WTC11 (cell line): ENCODE measurements at regions not wholly inside any gene's neighbourhood (a gene's known extent, or its start where the extent isn't known, plus 50 kb on each side); places are given as distances from the start of the nearest gene placed in this dataset.

Experiments used
- ATAC-seq: fragments of 200-7000 bp; cut with Tn5 transposase; 2 replicates; pipeline ENCODE4 v1.10.0; 2021; ENCODE audit warnings: mild to moderate bottlenecking, moderate library complexity
- CTCF ChIA-PET: fragments of 300-600 bp; sonication (Branson Sonifier 250); formaldehyde crosslinking; loops from one replicate; lab custom pipeline; 2021; ENCODE audit warnings: antibody characterized with exemption; lab: Charles Lee
- POLR2A ChIA-PET: fragments of 350-600 bp; sonication (Branson Sonifier 250); formaldehyde crosslinking; loops from one replicate; lab custom pipeline; 2021; ENCODE audit warnings: antibody characterized with exemption; lab: Charles Lee
- DNase-seq: peaks from one replicate; pipeline ENCODE4 v3.0.0; 2021; ENCODE audit warnings: low spot score
- H3K27ac Mint-ChIP-seq: 2 replicates; pipeline ENCODE4 v1.8.0; 2021; ENCODE audit warnings: mixed read lengths
- H3K27me3 Mint-ChIP-seq: 2 replicates; pipeline ENCODE4 v1.8.0; 2021; ENCODE audit warnings: low read depth, mild to moderate bottlenecking, moderate library complexity, mixed read lengths
- H3K36me3 Mint-ChIP-seq: 2 replicates; pipeline ENCODE4 v1.8.0; 2021; ENCODE audit warnings: mixed read lengths
- H3K4me1 Mint-ChIP-seq: 2 replicates; pipeline ENCODE4 v1.8.0; 2022; ENCODE audit warnings: mixed read lengths
- H3K4me3 Mint-ChIP-seq: 2 replicates; pipeline ENCODE4 v1.8.0; 2021; ENCODE audit warnings: mild to moderate bottlenecking, moderate library complexity, mixed read lengths
- H3K9me3 Mint-ChIP-seq: 2 replicates; pipeline ENCODE4 v1.8.0; 2021; ENCODE audit warnings: mixed read lengths
- AR ChIP-seq: fragments of 250-450 bp; sonication (Bioruptor Pico); IDR thresholded peaks from 2 replicates; pipeline ENCODE4 v1.9.0; 2021; ENCODE audit warnings: mild to moderate bottlenecking
- ATF6 ChIP-seq: sonication (generic); formaldehyde crosslinking; IDR thresholded peaks from 2 replicates; pipeline ENCODE4 v1.8.1; 2023; ENCODE audit warnings: mild to moderate bottlenecking, missing genetic modification reagents
- ELF4 ChIP-seq: sonication (generic); formaldehyde crosslinking; IDR thresholded peaks from 2 replicates; pipeline ENCODE4 v1.8.1; 2022; ENCODE audit warnings: low read depth, mild to moderate bottlenecking, moderate library complexity, missing genetic modification reagents
- ESRRA ChIP-seq: sonication (generic); formaldehyde crosslinking; IDR thresholded peaks from 2 replicates; pipeline ENCODE4 v1.8.1; 2022; ENCODE audit warnings: mild to moderate bottlenecking, missing genetic modification reagents, borderline replicate concordance
- FOXK1 ChIP-seq: sonication (generic); formaldehyde crosslinking; IDR thresholded peaks from 2 replicates; pipeline ENCODE4 v1.8.0; 2022; ENCODE audit warnings: mild to moderate bottlenecking, moderate library complexity, missing genetic modification reagents
- JUN ChIP-seq: sonication (generic); formaldehyde crosslinking; IDR thresholded peaks from 2 replicates; pipeline ENCODE4 v1.8.0; 2023; ENCODE audit warnings: mild to moderate bottlenecking, missing genetic modification reagents
- MLX ChIP-seq: sonication (generic); formaldehyde crosslinking; IDR thresholded peaks from 2 replicates; pipeline ENCODE4 v1.8.1; 2023; ENCODE audit warnings: mild to moderate bottlenecking, missing genetic modification reagents, moderate library complexity
- MYBL2 ChIP-seq: sonication (generic); formaldehyde crosslinking; IDR thresholded peaks from 2 replicates; pipeline ENCODE4 v1.8.1; 2023; ENCODE audit warnings: mild to moderate bottlenecking, moderate library complexity, missing genetic modification reagents
- NFYB ChIP-seq: sonication (generic); formaldehyde crosslinking; conservative IDR thresholded peaks from 2 replicates; pipeline ENCODE4 v1.8.0; 2022; ENCODE audit warnings: low read depth, missing genetic modification reagents
- NR3C1 ChIP-seq: sonication (generic); formaldehyde crosslinking; conservative IDR thresholded peaks from 2 replicates; pipeline ENCODE4 v1.8.1; 2023; ENCODE audit warnings: low read depth, mild to moderate bottlenecking, missing genetic modification reagents
- RELA ChIP-seq: sonication (generic); formaldehyde crosslinking; IDR thresholded peaks from 2 replicates; pipeline ENCODE4 v1.8.1; 2022; ENCODE audit warnings: missing genetic modification reagents, mild to moderate bottlenecking, borderline replicate concordance
- TEAD1 ChIP-seq: sonication (generic); formaldehyde crosslinking; IDR thresholded peaks from 2 replicates; pipeline ENCODE4 v1.8.0; 2022; ENCODE audit warnings: mild to moderate bottlenecking, missing genetic modification reagents
- ZMAT4 ChIP-seq: fragments of 250-450 bp; sonication (Bioruptor Pico); IDR thresholded peaks from 2 replicates; pipeline ENCODE4 v1.9.0; 2021; ENCODE audit warnings: mild to moderate bottlenecking
- ZNF281 ChIP-seq: sonication (generic); formaldehyde crosslinking; IDR thresholded peaks from 2 replicates; pipeline ENCODE4 v1.8.0; 2023; ENCODE audit warnings: mild to moderate bottlenecking, missing genetic modification reagents

- CTCF ChIA-PET = no interaction called here
- POLR2A ChIA-PET = no interaction called here
- Mint-ChIP-seq H3K4me1 (peaks cover 9% of the 10 kb centered on the region), H3K27ac (no peak overlapping the region), H3K36me3 (no peaks in the 10 kb centered on the region), H3K27me3 (no peaks in the 10 kb centered on the region), H3K9me3 (peaks cover 15% of the 10 kb centered on the region), H3K4me3 (no peak overlapping the region)
- TF ChIP-seq MLX (CRISPR knock-in tag) (no peak), NFYB (no peak), ZNF281 (CRISPR knock-in tag) (no peak)
- ATAC-seq (no peak), DNase-seq (no peak)
Measured at GRCh38 chr3:39637807-39638206, 170.3 kb downstream of the MOBP start.

GRCh38 chr3:39638301-39638700, 170.8 kb downstream of the MOBP start:
- no peaks in the 10 kb centered on the region for H3K27me3 Mint-ChIP-seq
- H3K4me1 Mint-ChIP-seq = peaks cover 9% of the 10 kb centered on the region
- ATAC-seq (no peak), DNase-seq (no peak)
- peaks cover 10% of the 10 kb centered on the region for H3K9me3 Mint-ChIP-seq
- H3K36me3 Mint-ChIP-seq = no peaks in the 10 kb centered on the region
- no peak overlapping the region for H3K27ac Mint-ChIP-seq
- CTCF ChIA-PET = no interaction called here
- TF ChIP-seq FOXK1 (CRISPR knock-in tag) = no peak
- TF ChIP-seq JUN = no peak
- TF ChIP-seq TEAD1 = no peak
- TF ChIP-seq MYBL2 (CRISPR knock-in tag) = no peak
- no peak for TF ChIP-seq ESRRA (CRISPR knock-in tag)
- TF ChIP-seq ATF6 (CRISPR knock-in tag) = no peak
- no peak for TF ChIP-seq ELF4 (CRISPR knock-in tag)
- TF ChIP-seq RELA (CRISPR knock-in tag) = no peak
- TF ChIP-seq ZMAT4 (CRISPR knock-in tag) = no peak
- TF ChIP-seq NR3C1 = no peak
- no peak for TF ChIP-seq AR (CRISPR knock-in tag)
- no peak for TF ChIP-seq NFYB
- POLR2A ChIA-PET = no interaction called here
- H3K4me3 Mint-ChIP-seq = no peak overlapping the region
